ENCODE measurements at regions not wholly inside any gene's neighbourhood (a gene's known extent, or its start where the extent isn't known, plus 50 kb on each side); places are given as distances from the start of the nearest gene placed in this dataset.

GRCh38 chr9:119443179-119443578 is 73.9 kb upstream of the BRINP1 start:
- Histone ChIP-seq H3K9me3 (ENCODE audit: control insufficient read depth, low read length) (no peaks in the 10 kb centered on the region), H3K79me1 (replicated peaks; ENCODE audit: low read length, poor library complexity, severe bottlenecking) (no peaks in the 10 kb centered on the region), H2BK5ac (ENCODE audit: low read depth, low read length, poor library complexity, severe bottlenecking) (no peak overlapping the region), H3K27ac (ENCODE audit: low read length, poor library complexity, severe bottlenecking) (no peak overlapping the region), H3K4me3 (ENCODE audit: insufficient read depth in 1 of 2, low read depth in 1 of 2, low read length in 2 of 2) (no peak overlapping the region), H2BK120ac (ENCODE audit: low read depth, low read length) (no peak overlapping the region), H3K4me2 (ENCODE audit: low read length, poor library complexity, severe bottlenecking) (no peak overlapping the region), H3K4ac (ENCODE audit: low read depth in 1 of 2, low read length in 2 of 2) (no peak overlapping the region), H4K91ac (ENCODE audit: low read length) (no peak overlapping the region), H3K27me3 (ENCODE audit: control insufficient read depth in 1 of 2, insufficient read depth in 1 of 2, low read length in 2 of 2) (no peaks in the 10 kb centered on the region), H3K14ac (ENCODE audit: low read length in 2 of 2) (no peak overlapping the region), H3K9ac (ENCODE audit: low read length) (no peak overlapping the region), H2AK5ac (ENCODE audit: low read length, severe bottlenecking) (no peak overlapping the region), H3K18ac (ENCODE audit: low read depth in 1 of 2, low read length in 2 of 2) (no peak overlapping the region), H2AFZ (ENCODE audit: low read depth, low read length) (no peak overlapping the region), H3K4me1 (ENCODE audit: control insufficient read depth, insufficient read depth, low read depth, low read length) (no peaks in the 10 kb centered on the region), H4K8ac (ENCODE audit: low read length) (no peak overlapping the region), H2BK15ac (ENCODE audit: low read depth, poor library complexity, severe bottlenecking) (no peak overlapping the region), H3K23ac (ENCODE audit: low read length in 2 of 2) (no peak overlapping the region), H3K36me3 (ENCODE audit: control insufficient read depth in 1 of 2, insufficient read depth in 2 of 2, low read depth in 1 of 2, low read length in 2 of 2) (no peaks in the 10 kb centered on the region), H2BK12ac (ENCODE audit: low read length in 2 of 2) (no peak overlapping the region)
- DNase-seq: no peak
- 38% methylated on average over 4 of the region's 4 CpGs for WGBS

GRCh38 chr9:119441832-119442231 is 72.6 kb upstream of the BRINP1 start:
- Histone ChIP-seq H3K4me3 (ENCODE audit: insufficient read depth in 1 of 2, low read depth in 1 of 2, low read length in 2 of 2) (no peak overlapping the region), H3K14ac (ENCODE audit: low read length in 2 of 2) (no peak overlapping the region), H3K36me3 (ENCODE audit: control insufficient read depth in 1 of 2, insufficient read depth in 2 of 2, low read depth in 1 of 2, low read length in 2 of 2) (no peaks in the 10 kb centered on the region), H3K23ac (ENCODE audit: low read length in 2 of 2) (no peak overlapping the region), H3K9me3 (ENCODE audit: control insufficient read depth, low read length) (no peaks in the 10 kb centered on the region), H2BK12ac (ENCODE audit: low read length in 2 of 2) (no peak overlapping the region), H2BK15ac (ENCODE audit: low read depth, poor library complexity, severe bottlenecking) (no peak overlapping the region), H3K18ac (ENCODE audit: low read depth in 1 of 2, low read length in 2 of 2) (no peak overlapping the region), H2BK5ac (ENCODE audit: low read depth, low read length, poor library complexity, severe bottlenecking) (no peak overlapping the region), H3K79me1 (replicated peaks; ENCODE audit: low read length, poor library complexity, severe bottlenecking) (no peaks in the 10 kb centered on the region), H2BK120ac (ENCODE audit: low read depth, low read length) (no peak overlapping the region), H3K4me2 (ENCODE audit: low read length, poor library complexity, severe bottlenecking) (no peak overlapping the region), H3K9ac (ENCODE audit: low read length) (no peak overlapping the region), H2AFZ (ENCODE audit: low read depth, low read length) (no peak overlapping the region), H4K8ac (ENCODE audit: low read length) (no peak overlapping the region), H3K27me3 (ENCODE audit: control insufficient read depth in 1 of 2, insufficient read depth in 1 of 2, low read length in 2 of 2) (no peaks in the 10 kb centered on the region), H4K91ac (ENCODE audit: low read length) (no peak overlapping the region), H3K4me1 (ENCODE audit: control insufficient read depth, insufficient read depth, low read depth, low read length) (no peaks in the 10 kb centered on the region), H3K4ac (ENCODE audit: low read depth in 1 of 2, low read length in 2 of 2) (no peak overlapping the region), H3K27ac (ENCODE audit: low read length, poor library complexity, severe bottlenecking) (no peak overlapping the region), H2AK5ac (ENCODE audit: low read length, severe bottlenecking) (no peak overlapping the region)
- DNase-seq: no peak
- no CpG with 5 or more reads among the region's 1 CpG for whole genome bisulfite sequencing

DNA sequence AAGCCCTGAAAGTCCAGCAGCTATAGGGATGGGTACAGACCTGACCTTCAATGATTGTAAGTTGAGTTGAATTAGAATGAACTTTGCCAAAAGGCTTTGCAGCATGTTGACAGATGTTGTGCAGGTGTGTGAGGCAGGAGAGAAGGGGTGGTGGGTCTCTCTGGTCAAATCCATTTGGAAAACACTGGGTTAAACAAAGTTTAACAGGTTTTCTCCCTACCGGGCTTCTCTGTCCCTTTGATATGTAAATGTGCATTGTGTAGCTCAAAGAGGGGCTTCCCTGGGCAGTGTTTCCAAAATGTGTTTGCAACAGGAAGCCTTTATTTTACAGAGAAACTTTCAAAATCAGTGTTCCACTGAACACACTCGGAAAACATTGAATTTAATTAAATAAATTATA is 72.1 kb upstream of the BRINP1 start:
- WGBS: 0% methylated on average over 1 of the region's 2 CpGs
- no peaks in the 10 kb centered on the region for H3K4me1 ChIP-seq (ENCODE audit: control insufficient read depth, insufficient read depth, low read depth, low read length)
- no peak overlapping the region for H2AK5ac ChIP-seq (ENCODE audit: low read length, severe bottlenecking)
- no peak overlapping the region for H2AFZ ChIP-seq (ENCODE audit: low read depth, low read length)
- H2BK12ac ChIP-seq (ENCODE audit: low read length in 2 of 2): no peak overlapping the region
- no peak overlapping the region for H2BK15ac ChIP-seq (ENCODE audit: low read depth, poor library complexity, severe bottlenecking)
- no peaks in the 10 kb centered on the region for H3K79me1 ChIP-seq (replicated peaks; ENCODE audit: low read length, poor library complexity, severe bottlenecking)
- no peak overlapping the region for H3K4ac ChIP-seq (ENCODE audit: low read depth in 1 of 2, low read length in 2 of 2)
- H3K4me2 ChIP-seq (ENCODE audit: low read length, poor library complexity, severe bottlenecking): no peak overlapping the region
- H4K91ac ChIP-seq (ENCODE audit: low read length): no peak overlapping the region
- no peak overlapping the region for H2BK5ac ChIP-seq (ENCODE audit: low read depth, low read length, poor library complexity, severe bottlenecking)
- no peak overlapping the region for H4K8ac ChIP-seq (ENCODE audit: low read length)
- H3K9me3 ChIP-seq (ENCODE audit: control insufficient read depth, low read length): no peaks in the 10 kb centered on the region
- H3K14ac ChIP-seq (ENCODE audit: low read length in 2 of 2): no peak overlapping the region
- H2BK120ac ChIP-seq (ENCODE audit: low read depth, low read length): no peak overlapping the region
- H3K9ac ChIP-seq (ENCODE audit: low read length): no peak overlapping the region
- H3K36me3 ChIP-seq (ENCODE audit: control insufficient read depth in 1 of 2, insufficient read depth in 2 of 2, low read depth in 1 of 2, low read length in 2 of 2): no peaks in the 10 kb centered on the region
- no peak overlapping the region for H3K23ac ChIP-seq (ENCODE audit: low read length in 2 of 2)
- H3K4me3 ChIP-seq (ENCODE audit: insufficient read depth in 1 of 2, low read depth in 1 of 2, low read length in 2 of 2): no peak overlapping the region
- no peak overlapping the region for H3K18ac ChIP-seq (ENCODE audit: low read depth in 1 of 2, low read length in 2 of 2)
- no peaks in the 10 kb centered on the region for H3K27me3 ChIP-seq (ENCODE audit: control insufficient read depth in 1 of 2, insufficient read depth in 1 of 2, low read length in 2 of 2)
- no peak for DNase-seq
- H3K27ac ChIP-seq (ENCODE audit: low read length, poor library complexity, severe bottlenecking): no peak overlapping the region

DNA sequence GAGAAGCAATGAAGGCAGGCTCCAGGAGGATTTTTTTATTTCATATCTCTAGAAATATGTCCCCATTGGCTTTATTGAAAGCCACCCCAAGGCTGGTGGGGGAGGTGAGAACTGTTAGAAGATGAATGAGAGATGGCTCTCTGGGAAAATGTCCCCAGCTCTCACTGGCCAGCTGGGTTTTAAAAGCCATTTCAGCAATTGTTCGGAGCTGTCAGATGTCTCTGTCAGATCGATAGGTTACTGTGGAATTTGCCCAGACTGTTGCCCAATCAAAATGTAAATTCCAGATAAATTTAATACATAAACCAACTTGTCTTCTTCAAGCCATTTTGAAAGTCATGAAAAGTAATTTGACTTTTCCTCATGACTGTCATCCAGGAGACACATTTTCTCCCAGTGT is 67.0 kb upstream of the BRINP1 start:
- Histone ChIP-seq H3K9me3 (ENCODE audit: control insufficient read depth, low read length) (no peaks in the 10 kb centered on the region), H2BK12ac (ENCODE audit: low read length in 2 of 2) (no peak overlapping the region), H3K4me1 (ENCODE audit: control insufficient read depth, insufficient read depth, low read depth, low read length) (no peaks in the 10 kb centered on the region), H3K27me3 (ENCODE audit: control insufficient read depth in 1 of 2, insufficient read depth in 1 of 2, low read length in 2 of 2) (no peaks in the 10 kb centered on the region), H3K27ac (ENCODE audit: low read length, poor library complexity, severe bottlenecking) (no peak overlapping the region), H2AK5ac (ENCODE audit: low read length, severe bottlenecking) (no peak overlapping the region), H4K8ac (ENCODE audit: low read length) (no peak overlapping the region), H3K4me2 (ENCODE audit: low read length, poor library complexity, severe bottlenecking) (no peak overlapping the region), H2BK120ac (ENCODE audit: low read depth, low read length) (no peak overlapping the region), H4K91ac (ENCODE audit: low read length) (no peak overlapping the region), H2BK15ac (ENCODE audit: low read depth, poor library complexity, severe bottlenecking) (no peak overlapping the region), H2AFZ (ENCODE audit: low read depth, low read length) (no peak overlapping the region), H3K4me3 (ENCODE audit: insufficient read depth in 1 of 2, low read depth in 1 of 2, low read length in 2 of 2) (no peak overlapping the region), H3K23ac (ENCODE audit: low read length in 2 of 2) (no peak overlapping the region), H3K9ac (ENCODE audit: low read length) (no peak overlapping the region), H3K14ac (ENCODE audit: low read length in 2 of 2) (no peak overlapping the region), H3K79me1 (replicated peaks; ENCODE audit: low read length, poor library complexity, severe bottlenecking) (no peaks in the 10 kb centered on the region), H3K4ac (ENCODE audit: low read depth in 1 of 2, low read length in 2 of 2) (no peak overlapping the region), H2BK5ac (ENCODE audit: low read depth, low read length, poor library complexity, severe bottlenecking) (no peak overlapping the region), H3K36me3 (ENCODE audit: control insufficient read depth in 1 of 2, insufficient read depth in 2 of 2, low read depth in 1 of 2, low read length in 2 of 2) (no peaks in the 10 kb centered on the region), H3K18ac (ENCODE audit: low read depth in 1 of 2, low read length in 2 of 2) (no peak overlapping the region)
- DNase-seq: no peak
- WGBS: 73% methylated on average over 2 of the region's 2 CpGs

Data from mesenchymal stem cell (in vitro differentiated cells and primary cell).